Breast epithelium (tissue), 4 donors: ENCODE measurements at regions not wholly inside any gene's neighbourhood (a gene's known extent, or its start where the extent isn't known, plus 50 kb on each side); places are given as distances from the start of the nearest gene placed in this dataset.
"Not testable (repeated sequence)": the region's sequence is repeated elsewhere in the genome, so short reads cannot be mapped to it uniquely, and the experiment has no call there.

Experiments used
- DNase-seq, 2 donors: peaks; one replicate each; pipeline ENCODE4 v3.0.0-alpha.2; 2019; ENCODE audit warnings: low spot score in 2 of 2
- H3K27ac ChIP-seq, 2 donors: fragments of 200-600 bp; sonication (generic) in 1 of 2; one replicate each; pipeline ENCODE4 v1.5.1; 2016 to 2019; ENCODE audit warnings: mild to moderate bottlenecking in 1 of 2
- H3K27me3 ChIP-seq, 2 donors: fragments of 200-600 bp; sonication (generic) in 1 of 2; one replicate each; pipeline versions ENCODE4 v1.5.1 to v1.6.0; 2017 to 2019; ENCODE audit warnings: control low read depth in 1 of 2, mild to moderate bottlenecking in 1 of 2
- H3K36me3 ChIP-seq: fragments of 200-600 bp; one replicate; pipeline ENCODE4 v1.5.1; 2019
- H3K4me1 ChIP-seq, 2 donors: fragments of 200-600 bp; sonication (generic); one replicate each; pipeline ENCODE4 v1.5.1; 2016 to 2019; ENCODE audit warnings: control low read depth in 1 of 2
- H3K4me3 ChIP-seq, 3 donors: fragments of 200-600 bp; sonication (generic); 1 replicate in 2 of 3; 2 replicates in 1 of 3; pipeline ENCODE4 v1.5.1; 2016 to 2019; ENCODE audit warnings: mild to moderate bottlenecking in 3 of 3, moderate library complexity in 2 of 3
- H3K9me3 ChIP-seq, 2 donors: fragments of 200-600 bp; sonication (generic) in 1 of 2; one replicate each; pipeline ENCODE4 v1.5.1; 2016 to 2019; ENCODE audit warnings: control low read depth in 1 of 2
- CTCF ChIP-seq, 3 donors: fragments of 450-650 bp; IDR thresholded peaks; one replicate each; pipeline ENCODE4 v1.5.1; 2016 to 2017; ENCODE audit warnings: antibody characterized with exemption in 3 of 3, mild to moderate bottlenecking in 3 of 3, moderate library complexity in 3 of 3
- POLR2A ChIP-seq: fragments of 450-650 bp; IDR thresholded peaks from one replicate; pipeline ENCODE4 v1.6.1; 2016; ENCODE audit warnings: antibody characterized with exemption, mild to moderate bottlenecking, moderate library complexity
- POLR2AphosphoS5 ChIP-seq, 3 donors: sonication (generic); formaldehyde crosslinking; IDR thresholded peaks; one replicate each; pipeline ENCODE4 v1.6.1; 2017; ENCODE audit warnings: antibody characterized with exemption in 3 of 3
- intact Hi-C: fragments of 100-400 bp; cut with DNase I; formaldehyde crosslinking; loops from one replicate; pipeline ENCODE4 v1.15.1; 2023; ENCODE audit warnings: low total_unique reads

- no peak for DNase-seq
- no peaks in the 10 kb centered on the region for H3K4me1 ChIP-seq
- H3K9me3 ChIP-seq, result no peaks in the 10 kb centered on the region
- H3K27me3 ChIP-seq, result no peaks in the 10 kb centered on the region
- no peak overlapping the region for H3K27ac ChIP-seq
- H3K4me3 ChIP-seq, result no peak overlapping the region
- TF ChIP-seq POLR2A (no peak), CTCF (IDR thresholded peaks at IDR 0.05) (no peak), POLR2AphosphoS5 (IDR thresholded peaks at IDR 0.05) (no peak)
- H3K36me3 ChIP-seq, result no peaks in the 10 kb centered on the region
- intact Hi-C loops, result no loop called here
Observed at GRCh38 chr14:41532255-41532654, 74.4 kb upstream of the LRFN5 start.

- Histone ChIP-seq H3K9me3 (no peaks in the 10 kb centered on the region), H3K27me3 (no peaks in the 10 kb centered on the region), H3K27ac (no peak overlapping the region), H3K36me3 (no peaks in the 10 kb centered on the region), H3K4me1 (no peaks in the 10 kb centered on the region), H3K4me3 (no peak overlapping the region)
- no peak for DNase-seq
- TF ChIP-seq POLR2AphosphoS5 (IDR thresholded peaks at IDR 0.05) (no peak), POLR2A (no peak), CTCF (IDR thresholded peaks at IDR 0.05) (no peak)
- intact Hi-C loops, result no loop called here
Observed at GRCh38 chr14:41521891-41522290, 84.8 kb upstream of the LRFN5 start.

- H3K9me3 ChIP-seq, H3K4me1 ChIP-seq, H3K27me3 ChIP-seq, H3K4me3 ChIP-seq, H3K36me3 ChIP-seq, DNase-seq, intact Hi-C loops, H3K27ac ChIP-seq: not testable (repeated sequence)
Observed at GRCh38 chr14:41518030-41518429, 88.6 kb upstream of the LRFN5 start.

GRCh38 chr14:41506552-41506951 lies 100.1 kb upstream of the LRFN5 start:
- H3K4me3 ChIP-seq, result no peak overlapping the region
- DNase-seq, result no peak
- H3K27me3 ChIP-seq, result no peaks in the 10 kb centered on the region
- H3K27ac ChIP-seq, result no peak overlapping the region
- intact Hi-C loops, result no loop called here
- no peaks in the 10 kb centered on the region for H3K9me3 ChIP-seq
- H3K4me1 ChIP-seq, result no peaks in the 10 kb centered on the region
- TF ChIP-seq CTCF (IDR thresholded peaks at IDR 0.05) (no peak), POLR2AphosphoS5 (IDR thresholded peaks at IDR 0.05) (no peak), POLR2A (no peak)
- H3K36me3 ChIP-seq, result no peaks in the 10 kb centered on the region

- TF ChIP-seq POLR2A (no peak), POLR2AphosphoS5 (IDR thresholded peaks at IDR 0.05) (no peak), CTCF (IDR thresholded peaks at IDR 0.05) (no peak)
- Histone ChIP-seq H3K4me3 (no peak overlapping the region), H3K9me3 (no peaks in the 10 kb centered on the region), H3K4me1 (no peaks in the 10 kb centered on the region), H3K27ac (no peak overlapping the region), H3K36me3 (no peaks in the 10 kb centered on the region), H3K27me3 (no peaks in the 10 kb centered on the region)
- DNase-seq, result no peak
- intact Hi-C loops, result no loop called here
Observed at GRCh38 chr14:41505491-41505890, 101.2 kb upstream of the LRFN5 start.

GRCh38 chr14:41498959-41499358 lies 107.7 kb upstream of the LRFN5 start:
- Histone ChIP-seq H3K4me1 (no peaks in the 10 kb centered on the region), H3K36me3 (no peaks in the 10 kb centered on the region), H3K9me3 (no peaks in the 10 kb centered on the region), H3K27me3 (no peaks in the 10 kb centered on the region), H3K27ac (no peak overlapping the region), H3K4me3 (no peak overlapping the region)
- DNase-seq, result no peak
- intact Hi-C loops, result no loop called here
- TF ChIP-seq POLR2A, result no peak
- TF ChIP-seq CTCF (IDR thresholded peaks at IDR 0.05), result no peak
- TF ChIP-seq POLR2AphosphoS5 (IDR thresholded peaks at IDR 0.05), result no peak
